ENCODE measurements at regions not wholly inside any gene's neighbourhood (a gene's known extent, or its start where the extent isn't known, plus 50 kb on each side); places are given as distances from the start of the nearest gene placed in this dataset.

DNA sequence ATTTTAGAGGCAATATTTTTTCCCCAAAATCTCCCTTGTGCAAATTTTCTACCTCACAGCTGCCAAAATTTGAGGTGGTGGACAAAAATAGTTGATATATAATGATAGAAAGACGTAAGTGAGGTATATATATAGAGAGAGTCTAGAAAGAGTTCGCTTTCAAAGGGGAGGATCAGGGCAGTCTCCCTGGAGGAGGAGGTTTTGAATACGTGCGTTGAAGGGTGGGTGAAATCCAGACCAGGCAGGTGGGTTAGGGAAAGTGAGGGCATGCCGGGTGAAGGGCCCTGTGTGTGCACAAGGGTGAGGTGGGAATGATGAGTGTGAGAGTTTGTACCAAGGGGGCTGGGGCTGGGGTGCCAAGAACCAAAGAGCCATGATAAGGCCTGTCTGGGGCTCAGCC is 100.2 kb downstream of the CEBPB start:
- TF ChIP-seq, protein P1, sequence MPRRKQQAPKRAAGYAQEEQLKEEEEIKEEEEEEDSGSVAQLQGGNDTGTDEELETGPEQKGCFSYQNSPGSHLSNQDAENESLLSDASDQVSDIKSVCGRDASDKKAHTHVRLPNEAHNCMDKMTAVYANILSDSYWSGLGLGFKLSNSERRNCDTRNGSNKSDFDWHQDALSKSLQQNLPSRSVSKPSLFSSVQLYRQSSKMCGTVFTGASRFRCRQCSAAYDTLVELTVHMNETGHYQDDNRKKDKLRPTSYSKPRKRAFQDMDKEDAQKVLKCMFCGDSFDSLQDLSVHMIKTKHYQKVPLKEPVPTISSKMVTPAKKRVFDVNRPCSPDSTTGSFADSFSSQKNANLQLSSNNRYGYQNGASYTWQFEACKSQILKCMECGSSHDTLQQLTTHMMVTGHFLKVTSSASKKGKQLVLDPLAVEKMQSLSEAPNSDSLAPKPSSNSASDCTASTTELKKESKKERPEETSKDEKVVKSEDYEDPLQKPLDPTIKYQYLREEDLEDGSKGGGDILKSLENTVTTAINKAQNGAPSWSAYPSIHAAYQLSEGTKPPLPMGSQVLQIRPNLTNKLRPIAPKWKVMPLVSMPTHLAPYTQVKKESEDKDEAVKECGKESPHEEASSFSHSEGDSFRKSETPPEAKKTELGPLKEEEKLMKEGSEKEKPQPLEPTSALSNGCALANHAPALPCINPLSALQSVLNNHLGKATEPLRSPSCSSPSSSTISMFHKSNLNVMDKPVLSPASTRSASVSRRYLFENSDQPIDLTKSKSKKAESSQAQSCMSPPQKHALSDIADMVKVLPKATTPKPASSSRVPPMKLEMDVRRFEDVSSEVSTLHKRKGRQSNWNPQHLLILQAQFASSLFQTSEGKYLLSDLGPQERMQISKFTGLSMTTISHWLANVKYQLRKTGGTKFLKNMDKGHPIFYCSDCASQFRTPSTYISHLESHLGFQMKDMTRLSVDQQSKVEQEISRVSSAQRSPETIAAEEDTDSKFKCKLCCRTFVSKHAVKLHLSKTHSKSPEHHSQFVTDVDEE (CRISPR knock-in tag; IDR thresholded peaks at IDR 0.05), result no peak
- TF ChIP-seq ISL1 (CRISPR knock-in tag; IDR thresholded peaks at IDR 0.05), result no peak
- TF ChIP-seq, protein P2, sequence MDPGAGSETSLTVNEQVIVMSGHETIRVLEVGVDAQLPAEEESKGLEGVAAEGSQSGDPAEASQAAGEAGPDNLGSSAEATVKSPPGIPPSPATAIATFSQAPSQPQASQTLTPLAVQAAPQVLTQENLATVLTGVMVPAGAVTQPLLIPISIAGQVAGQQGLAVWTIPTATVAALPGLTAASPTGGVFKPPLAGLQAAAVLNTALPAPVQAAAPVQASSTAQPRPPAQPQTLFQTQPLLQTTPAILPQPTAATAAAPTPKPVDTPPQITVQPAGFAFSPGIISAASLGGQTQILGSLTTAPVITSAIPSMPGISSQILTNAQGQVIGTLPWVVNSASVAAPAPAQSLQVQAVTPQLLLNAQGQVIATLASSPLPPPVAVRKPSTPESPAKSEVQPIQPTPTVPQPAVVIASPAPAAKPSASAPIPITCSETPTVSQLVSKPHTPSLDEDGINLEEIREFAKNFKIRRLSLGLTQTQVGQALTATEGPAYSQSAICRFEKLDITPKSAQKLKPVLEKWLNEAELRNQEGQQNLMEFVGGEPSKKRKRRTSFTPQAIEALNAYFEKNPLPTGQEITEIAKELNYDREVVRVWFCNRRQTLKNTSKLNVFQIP (CRISPR knock-in tag; IDR thresholded peaks at IDR 0.05; ENCODE audit: borderline replicate concordance, low read depth), result no peak
- TF ChIP-seq, protein P3, sequence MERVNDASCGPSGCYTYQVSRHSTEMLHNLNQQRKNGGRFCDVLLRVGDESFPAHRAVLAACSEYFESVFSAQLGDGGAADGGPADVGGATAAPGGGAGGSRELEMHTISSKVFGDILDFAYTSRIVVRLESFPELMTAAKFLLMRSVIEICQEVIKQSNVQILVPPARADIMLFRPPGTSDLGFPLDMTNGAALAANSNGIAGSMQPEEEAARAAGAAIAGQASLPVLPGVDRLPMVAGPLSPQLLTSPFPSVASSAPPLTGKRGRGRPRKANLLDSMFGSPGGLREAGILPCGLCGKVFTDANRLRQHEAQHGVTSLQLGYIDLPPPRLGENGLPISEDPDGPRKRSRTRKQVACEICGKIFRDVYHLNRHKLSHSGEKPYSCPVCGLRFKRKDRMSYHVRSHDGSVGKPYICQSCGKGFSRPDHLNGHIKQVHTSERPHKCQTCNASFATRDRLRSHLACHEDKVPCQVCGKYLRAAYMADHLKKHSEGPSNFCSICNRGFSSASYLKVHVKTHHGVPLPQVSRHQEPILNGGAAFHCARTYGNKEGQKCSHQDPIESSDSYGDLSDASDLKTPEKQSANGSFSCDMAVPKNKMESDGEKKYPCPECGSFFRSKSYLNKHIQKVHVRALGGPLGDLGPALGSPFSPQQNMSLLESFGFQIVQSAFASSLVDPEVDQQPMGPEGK (CRISPR knock-in tag; IDR thresholded peaks at IDR 0.05; ENCODE audit: borderline replicate concordance), result no peak
- no peak for TF ChIP-seq ARNTL (CRISPR knock-in tag; IDR thresholded peaks at IDR 0.05; ENCODE audit: borderline replicate concordance, low read depth)
- TF ChIP-seq, protein P4, sequence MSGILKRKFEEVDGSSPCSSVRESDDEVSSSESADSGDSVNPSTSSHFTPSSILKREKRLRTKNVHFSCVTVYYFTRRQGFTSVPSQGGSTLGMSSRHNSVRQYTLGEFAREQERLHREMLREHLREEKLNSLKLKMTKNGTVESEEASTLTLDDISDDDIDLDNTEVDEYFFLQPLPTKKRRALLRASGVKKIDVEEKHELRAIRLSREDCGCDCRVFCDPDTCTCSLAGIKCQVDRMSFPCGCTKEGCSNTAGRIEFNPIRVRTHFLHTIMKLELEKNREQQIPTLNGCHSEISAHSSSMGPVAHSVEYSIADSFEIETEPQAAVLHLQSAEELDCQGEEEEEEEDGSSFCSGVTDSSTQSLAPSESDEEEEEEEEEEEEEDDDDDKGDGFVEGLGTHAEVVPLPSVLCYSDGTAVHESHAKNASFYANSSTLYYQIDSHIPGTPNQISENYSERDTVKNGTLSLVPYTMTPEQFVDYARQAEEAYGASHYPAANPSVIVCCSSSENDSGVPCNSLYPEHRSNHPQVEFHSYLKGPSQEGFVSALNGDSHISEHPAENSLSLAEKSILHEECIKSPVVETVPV (CRISPR knock-in tag; IDR thresholded peaks at IDR 0.05), result no peak
- TF ChIP-seq ZFP3 (CRISPR knock-in tag; IDR thresholded peaks at IDR 0.05), result no peak
- TF ChIP-seq RARB (CRISPR knock-in tag; IDR thresholded peaks at IDR 0.05), result no peak
- TF ChIP-seq ESRRG (CRISPR knock-in tag; IDR thresholded peaks at IDR 0.05), result no peak
- no peak for TF ChIP-seq ZC3H10 (CRISPR knock-in tag; IDR thresholded peaks at IDR 0.05)
- TF ChIP-seq, protein P5, sequence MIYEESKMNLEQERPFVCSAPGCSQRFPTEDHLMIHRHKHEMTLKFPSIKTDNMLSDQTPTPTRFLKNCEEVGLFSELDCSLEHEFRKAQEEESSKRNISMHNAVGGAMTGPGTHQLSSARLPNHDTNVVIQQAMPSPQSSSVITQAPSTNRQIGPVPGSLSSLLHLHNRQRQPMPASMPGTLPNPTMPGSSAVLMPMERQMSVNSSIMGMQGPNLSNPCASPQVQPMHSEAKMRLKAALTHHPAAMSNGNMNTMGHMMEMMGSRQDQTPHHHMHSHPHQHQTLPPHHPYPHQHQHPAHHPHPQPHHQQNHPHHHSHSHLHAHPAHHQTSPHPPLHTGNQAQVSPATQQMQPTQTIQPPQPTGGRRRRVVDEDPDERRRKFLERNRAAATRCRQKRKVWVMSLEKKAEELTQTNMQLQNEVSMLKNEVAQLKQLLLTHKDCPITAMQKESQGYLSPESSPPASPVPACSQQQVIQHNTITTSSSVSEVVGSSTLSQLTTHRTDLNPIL (CRISPR knock-in tag; IDR thresholded peaks at IDR 0.05; ENCODE audit: low read depth), result no peak

All from SK-N-SH treated with all-trans-retinoic acid at 6 μM for 48 hours (cell line).